ENCODE measurements at regions not wholly inside any gene's neighbourhood (a gene's known extent, or its start where the extent isn't known, plus 50 kb on each side); places are given as distances from the start of the nearest gene placed in this dataset.

- Histone ChIP-seq H3K9me2 (replicated peaks; ENCODE audit: insufficient read depth, low read length) (no peaks in the 10 kb centered on the region), H3K79me2 (ENCODE audit: low read length) (no peaks in the 10 kb centered on the region), H3K4me2 (ENCODE audit: low read depth, low read length) (no peak overlapping the region), H3K4me3 (ENCODE audit: low read length) (no peak overlapping the region), H4K20me1 (ENCODE audit: insufficient read depth, low read length) (no peaks in the 10 kb centered on the region), H3K27me3 (replicated peaks; ENCODE audit: insufficient read depth, low read length) (no peaks in the 10 kb centered on the region), H3K9me3 (replicated peaks; ENCODE audit: insufficient read depth, low read length) (no peaks in the 10 kb centered on the region), H3F3A (ENCODE audit: insufficient read depth, low read length) (no peaks in the 10 kb centered on the region), H3K4me1 (ENCODE audit: low read length) (no peaks in the 10 kb centered on the region), H3K36me3 (replicated peaks; ENCODE audit: insufficient read depth, low read length) (no peaks in the 10 kb centered on the region), H2AFZ (ENCODE audit: low read length) (no peak overlapping the region), H3K9ac (ENCODE audit: low read length) (no peak overlapping the region), H3K27ac (ENCODE audit: low read length) (no peak overlapping the region)
- no peak for DNase-seq
- TF ChIP-seq CTCF (IDR thresholded peaks at IDR 0.05; ENCODE audit: low read length) (no peak), EZH2 (optimal IDR thresholded peaks at IDR 0.05; ENCODE audit: low read depth, low read length) (no peak), EZH2phosphoT487 (IDR thresholded peaks at IDR 0.05; ENCODE audit: low read length) (no peak)
Measured at GRCh38 chr2:57278451-57278850, 768.2 kb upstream of the VRK2 start.

GRCh38 chr2:57291209-57291608 lies 755.4 kb upstream of the VRK2 start:
- Histone ChIP-seq H3K9me2 (replicated peaks; ENCODE audit: insufficient read depth, low read length) (no peaks in the 10 kb centered on the region), H3K27me3 (replicated peaks; ENCODE audit: insufficient read depth, low read length) (no peaks in the 10 kb centered on the region), H3K36me3 (replicated peaks; ENCODE audit: insufficient read depth, low read length) (no peaks in the 10 kb centered on the region), H3K9ac (ENCODE audit: low read length) (no peak overlapping the region), H3K9me3 (replicated peaks; ENCODE audit: insufficient read depth, low read length) (no peaks in the 10 kb centered on the region), H2AFZ (ENCODE audit: low read length) (no peak overlapping the region), H3K79me2 (ENCODE audit: low read length) (no peaks in the 10 kb centered on the region), H3K27ac (ENCODE audit: low read length) (no peak overlapping the region), H3K4me2 (ENCODE audit: low read depth, low read length) (no peak overlapping the region), H3K4me1 (ENCODE audit: low read length) (no peaks in the 10 kb centered on the region), H4K20me1 (ENCODE audit: insufficient read depth, low read length) (no peaks in the 10 kb centered on the region), H3K4me3 (ENCODE audit: low read length) (no peak overlapping the region), H3F3A (ENCODE audit: insufficient read depth, low read length) (no peaks in the 10 kb centered on the region)
- no peak for TF ChIP-seq EZH2 (optimal IDR thresholded peaks at IDR 0.05; ENCODE audit: low read depth, low read length)
- TF ChIP-seq EZH2phosphoT487 (IDR thresholded peaks at IDR 0.05; ENCODE audit: low read length) = no peak
- no peak for TF ChIP-seq CTCF (IDR thresholded peaks at IDR 0.05; ENCODE audit: low read length)
- no peak for DNase-seq

GRCh38 chr2:57296795-57297517 lies 749.6 kb upstream of the VRK2 start:
- Histone ChIP-seq H3K9me2 (replicated peaks; ENCODE audit: insufficient read depth, low read length) (no peaks in the 10 kb centered on the region), H3K9ac (ENCODE audit: low read length) (no peak overlapping the region), H3K9me3 (replicated peaks; ENCODE audit: insufficient read depth, low read length) (no peaks in the 10 kb centered on the region), H3K79me2 (ENCODE audit: low read length) (no peaks in the 10 kb centered on the region), H3K27me3 (replicated peaks; ENCODE audit: insufficient read depth, low read length) (no peaks in the 10 kb centered on the region), H2AFZ (ENCODE audit: low read length) (no peak overlapping the region), H3K36me3 (replicated peaks; ENCODE audit: insufficient read depth, low read length) (no peaks in the 10 kb centered on the region), H3K4me1 (ENCODE audit: low read length) (no peaks in the 10 kb centered on the region), H4K20me1 (ENCODE audit: insufficient read depth, low read length) (no peaks in the 10 kb centered on the region), H3K4me2 (ENCODE audit: low read depth, low read length) (no peak overlapping the region), H3K27ac (ENCODE audit: low read length) (no peak overlapping the region), H3F3A (ENCODE audit: insufficient read depth, low read length) (no peaks in the 10 kb centered on the region), H3K4me3 (ENCODE audit: low read length) (no peak overlapping the region)
- DNase-seq = no peak
- TF ChIP-seq EZH2 (optimal IDR thresholded peaks at IDR 0.05; ENCODE audit: low read depth, low read length) = no peak
- no peak for TF ChIP-seq CTCF (IDR thresholded peaks at IDR 0.05; ENCODE audit: low read length)
- no peak for TF ChIP-seq EZH2phosphoT487 (IDR thresholded peaks at IDR 0.05; ENCODE audit: low read length)
